K562 (cell line): ENCODE measurements at regions not wholly inside any gene's neighbourhood (a gene's known extent, or its start where the extent isn't known, plus 50 kb on each side); places are given as distances from the start of the nearest gene placed in this dataset.

ENCODE experiments used
- AFF4 ChIP-seq: sonication (generic); formaldehyde crosslinking; IDR thresholded peaks from 2 replicates; pipeline ENCODE4 v1.8.0; 2023; ENCODE audit warnings: mild to moderate bottlenecking, missing genetic modification reagents
- ATF1 ChIP-seq, 2 experiments: fragments of 450-650 bp in 1 of 2; IDR thresholded peaks; 2 replicates each; pipeline ENCODE4 v1.6.1; 2016; ENCODE audit warnings: missing compliant biosample characterization in 1 of 2, missing genetic modification characterization in 1 of 2
- CXXC5 ChIP-seq: fragments of 250-450 bp; sonication (Bioruptor Pico); IDR thresholded peaks from 2 replicates; pipeline ENCODE4 v1.8.0; 2022; ENCODE audit warnings: inconsistent platforms, mild to moderate bottlenecking, moderate library complexity
- FUS ChIP-seq: fragments of 200-400 bp; formaldehyde crosslinking; optimal IDR thresholded peaks from 2 replicates; pipeline ENCODE3; 2017; ENCODE audit warnings: low read depth, low read length
- NR2F6 ChIP-seq: fragments of 450-650 bp; formaldehyde crosslinking; IDR thresholded peaks from 2 replicates; pipeline ENCODE4 v1.4.0; 2020; ENCODE audit warnings: mild to moderate bottlenecking
- POLR2B ChIP-seq: fragments of 450-650 bp; IDR thresholded peaks from 2 replicates; pipeline ENCODE4 v1.6.1; 2018; ENCODE audit warnings: low read depth; ENCODE audit not compliant: partially characterized antibody
- ZNF232 ChIP-seq: sonication (generic); formaldehyde crosslinking; IDR thresholded peaks from 2 replicates; pipeline ENCODE4 v1.8.0; 2022; ENCODE audit warnings: mild to moderate bottlenecking, missing genetic modification reagents
- TF ChIP-seq, protein P1 (sequence below), 2 experiments: fragments of 450-650 bp; formaldehyde crosslinking in 1 of 2; IDR thresholded peaks; 2 replicates each; pipeline versions ENCODE4 v1.4.0 to v1.6.1; 2014 to 2020; ENCODE audit warnings: mild to moderate bottlenecking in 2 of 2, borderline replicate concordance in 1 of 2, low read depth in 1 of 2
- TF ChIP-seq, protein P2 (sequence below): conservative IDR thresholded peaks from 2 replicates; pipeline ENCODE4 v1.6.1; 2011; ENCODE audit warnings: low read depth, mild to moderate bottlenecking, low read length; ENCODE audit not compliant: control insufficient read depth

DNA sequence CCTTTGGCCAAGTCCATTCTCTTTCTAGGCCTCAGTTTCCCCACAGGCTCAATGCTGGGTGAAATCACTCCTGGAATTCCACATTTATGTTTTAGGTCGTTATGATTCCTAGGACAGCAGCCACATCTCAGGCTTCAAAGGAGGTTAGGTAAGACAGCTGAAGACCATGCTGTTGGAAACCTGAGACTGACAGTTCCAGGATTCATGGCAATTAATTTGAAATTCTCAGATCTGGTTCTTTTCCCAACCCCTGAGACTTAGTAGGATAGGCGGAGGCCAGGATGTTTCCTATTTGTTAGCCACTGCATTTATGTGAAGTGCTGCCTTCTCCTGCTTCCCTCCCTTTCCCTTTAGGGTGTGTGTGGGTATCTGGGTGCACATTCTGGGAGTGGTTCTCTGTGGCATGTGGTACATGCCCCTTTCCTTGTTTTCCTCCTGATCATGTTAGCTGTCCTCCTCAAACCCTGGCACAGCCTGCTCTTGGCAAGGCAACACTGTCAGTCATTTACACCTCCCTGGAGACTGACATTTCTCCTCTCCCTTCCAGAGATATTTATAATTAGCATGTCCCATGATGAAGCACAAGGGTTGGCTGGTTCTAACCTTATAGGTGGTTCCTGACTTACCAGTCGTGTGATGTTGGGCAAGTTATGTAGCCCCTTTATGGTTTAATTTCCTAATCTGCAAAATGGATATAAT lies 91.4 kb upstream of the SALL1 start (continued):
- TF ChIP-seq, protein P1, sequence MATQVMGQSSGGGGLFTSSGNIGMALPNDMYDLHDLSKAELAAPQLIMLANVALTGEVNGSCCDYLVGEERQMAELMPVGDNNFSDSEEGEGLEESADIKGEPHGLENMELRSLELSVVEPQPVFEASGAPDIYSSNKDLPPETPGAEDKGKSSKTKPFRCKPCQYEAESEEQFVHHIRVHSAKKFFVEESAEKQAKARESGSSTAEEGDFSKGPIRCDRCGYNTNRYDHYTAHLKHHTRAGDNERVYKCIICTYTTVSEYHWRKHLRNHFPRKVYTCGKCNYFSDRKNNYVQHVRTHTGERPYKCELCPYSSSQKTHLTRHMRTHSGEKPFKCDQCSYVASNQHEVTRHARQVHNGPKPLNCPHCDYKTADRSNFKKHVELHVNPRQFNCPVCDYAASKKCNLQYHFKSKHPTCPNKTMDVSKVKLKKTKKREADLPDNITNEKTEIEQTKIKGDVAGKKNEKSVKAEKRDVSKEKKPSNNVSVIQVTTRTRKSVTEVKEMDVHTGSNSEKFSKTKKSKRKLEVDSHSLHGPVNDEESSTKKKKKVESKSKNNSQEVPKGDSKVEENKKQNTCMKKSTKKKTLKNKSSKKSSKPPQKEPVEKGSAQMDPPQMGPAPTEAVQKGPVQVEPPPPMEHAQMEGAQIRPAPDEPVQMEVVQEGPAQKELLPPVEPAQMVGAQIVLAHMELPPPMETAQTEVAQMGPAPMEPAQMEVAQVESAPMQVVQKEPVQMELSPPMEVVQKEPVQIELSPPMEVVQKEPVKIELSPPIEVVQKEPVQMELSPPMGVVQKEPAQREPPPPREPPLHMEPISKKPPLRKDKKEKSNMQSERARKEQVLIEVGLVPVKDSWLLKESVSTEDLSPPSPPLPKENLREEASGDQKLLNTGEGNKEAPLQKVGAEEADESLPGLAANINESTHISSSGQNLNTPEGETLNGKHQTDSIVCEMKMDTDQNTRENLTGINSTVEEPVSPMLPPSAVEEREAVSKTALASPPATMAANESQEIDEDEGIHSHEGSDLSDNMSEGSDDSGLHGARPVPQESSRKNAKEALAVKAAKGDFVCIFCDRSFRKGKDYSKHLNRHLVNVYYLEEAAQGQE (IDR thresholded peaks at IDR 0.05; ENCODE audit: borderline replicate concordance) = no peak
- TF ChIP-seq, protein P1 (CRISPR knock-in tag; IDR thresholded peaks at IDR 0.05; ENCODE audit: low read depth) = no peak
- TF ChIP-seq, protein P2, sequence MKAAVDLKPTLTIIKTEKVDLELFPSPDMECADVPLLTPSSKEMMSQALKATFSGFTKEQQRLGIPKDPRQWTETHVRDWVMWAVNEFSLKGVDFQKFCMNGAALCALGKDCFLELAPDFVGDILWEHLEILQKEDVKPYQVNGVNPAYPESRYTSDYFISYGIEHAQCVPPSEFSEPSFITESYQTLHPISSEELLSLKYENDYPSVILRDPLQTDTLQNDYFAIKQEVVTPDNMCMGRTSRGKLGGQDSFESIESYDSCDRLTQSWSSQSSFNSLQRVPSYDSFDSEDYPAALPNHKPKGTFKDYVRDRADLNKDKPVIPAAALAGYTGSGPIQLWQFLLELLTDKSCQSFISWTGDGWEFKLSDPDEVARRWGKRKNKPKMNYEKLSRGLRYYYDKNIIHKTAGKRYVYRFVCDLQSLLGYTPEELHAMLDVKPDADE = no peak
- TF ChIP-seq ATF1 (CRISPR knock-in tag; IDR thresholded peaks at IDR 0.05) (no peak), ATF1 (tag; IDR thresholded peaks at IDR 0.05) (no peak), CXXC5 (CRISPR knock-in tag) (no peak), ZNF232 (CRISPR knock-in tag) (no peak), FUS (no peak), AFF4 (no peak), NR2F6 (CRISPR knock-in tag) (no peak), POLR2B (no peak)
